ENCODE measurements at regions not wholly inside any gene's neighbourhood (a gene's known extent, or its start where the extent isn't known, plus 50 kb on each side); places are given as distances from the start of the nearest gene placed in this dataset.

DNA sequence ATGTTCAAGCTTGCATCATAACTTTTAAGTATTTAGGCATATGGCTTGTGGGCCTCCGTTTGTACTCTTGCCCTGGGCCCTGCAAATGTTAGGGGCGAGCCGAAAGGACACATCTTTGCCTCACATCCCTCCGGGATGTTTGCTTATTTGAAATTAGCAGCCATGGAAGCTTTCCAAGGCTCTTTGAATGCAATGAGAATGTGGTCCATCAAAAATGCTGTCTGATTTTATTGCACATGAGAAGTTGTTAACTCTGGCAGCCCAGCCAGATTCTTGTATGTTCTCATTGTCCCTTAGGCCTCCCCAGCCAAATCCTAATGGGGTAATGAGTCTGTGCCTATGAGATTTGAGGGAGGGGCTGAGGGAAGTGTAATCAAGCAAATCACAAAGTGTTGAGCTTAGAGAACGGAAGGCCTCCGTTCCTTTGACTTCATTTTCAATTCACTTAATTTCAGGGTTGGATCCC lies 261.2 kb upstream of the MARCKS start:
- TF ChIP-seq, protein P1, sequence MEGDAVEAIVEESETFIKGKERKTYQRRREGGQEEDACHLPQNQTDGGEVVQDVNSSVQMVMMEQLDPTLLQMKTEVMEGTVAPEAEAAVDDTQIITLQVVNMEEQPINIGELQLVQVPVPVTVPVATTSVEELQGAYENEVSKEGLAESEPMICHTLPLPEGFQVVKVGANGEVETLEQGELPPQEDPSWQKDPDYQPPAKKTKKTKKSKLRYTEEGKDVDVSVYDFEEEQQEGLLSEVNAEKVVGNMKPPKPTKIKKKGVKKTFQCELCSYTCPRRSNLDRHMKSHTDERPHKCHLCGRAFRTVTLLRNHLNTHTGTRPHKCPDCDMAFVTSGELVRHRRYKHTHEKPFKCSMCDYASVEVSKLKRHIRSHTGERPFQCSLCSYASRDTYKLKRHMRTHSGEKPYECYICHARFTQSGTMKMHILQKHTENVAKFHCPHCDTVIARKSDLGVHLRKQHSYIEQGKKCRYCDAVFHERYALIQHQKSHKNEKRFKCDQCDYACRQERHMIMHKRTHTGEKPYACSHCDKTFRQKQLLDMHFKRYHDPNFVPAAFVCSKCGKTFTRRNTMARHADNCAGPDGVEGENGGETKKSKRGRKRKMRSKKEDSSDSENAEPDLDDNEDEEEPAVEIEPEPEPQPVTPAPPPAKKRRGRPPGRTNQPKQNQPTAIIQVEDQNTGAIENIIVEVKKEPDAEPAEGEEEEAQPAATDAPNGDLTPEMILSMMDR (IDR thresholded peaks at IDR 0.05): no peak
- TF ChIP-seq POLR2A (IDR thresholded peaks at IDR 0.05): no peak
